ENCODE measurements at regions not wholly inside any gene's neighbourhood (a gene's known extent, or its start where the extent isn't known, plus 50 kb on each side); places are given as distances from the start of the nearest gene placed in this dataset.

GRCh38 chr13:65095161-65096082 lies 2134.7 kb downstream of the PCDH9 start:
- H3K9me3 ChIP-seq = no peaks in the 10 kb centered on the region
- no peak overlapping the region for H3K27ac ChIP-seq
- TF ChIP-seq EP300 (IDR thresholded peaks at IDR 0.05) (no peak), POLR2A (IDR thresholded peaks at IDR 0.05) (no peak)
- TF ChIP-seq, protein P1, sequence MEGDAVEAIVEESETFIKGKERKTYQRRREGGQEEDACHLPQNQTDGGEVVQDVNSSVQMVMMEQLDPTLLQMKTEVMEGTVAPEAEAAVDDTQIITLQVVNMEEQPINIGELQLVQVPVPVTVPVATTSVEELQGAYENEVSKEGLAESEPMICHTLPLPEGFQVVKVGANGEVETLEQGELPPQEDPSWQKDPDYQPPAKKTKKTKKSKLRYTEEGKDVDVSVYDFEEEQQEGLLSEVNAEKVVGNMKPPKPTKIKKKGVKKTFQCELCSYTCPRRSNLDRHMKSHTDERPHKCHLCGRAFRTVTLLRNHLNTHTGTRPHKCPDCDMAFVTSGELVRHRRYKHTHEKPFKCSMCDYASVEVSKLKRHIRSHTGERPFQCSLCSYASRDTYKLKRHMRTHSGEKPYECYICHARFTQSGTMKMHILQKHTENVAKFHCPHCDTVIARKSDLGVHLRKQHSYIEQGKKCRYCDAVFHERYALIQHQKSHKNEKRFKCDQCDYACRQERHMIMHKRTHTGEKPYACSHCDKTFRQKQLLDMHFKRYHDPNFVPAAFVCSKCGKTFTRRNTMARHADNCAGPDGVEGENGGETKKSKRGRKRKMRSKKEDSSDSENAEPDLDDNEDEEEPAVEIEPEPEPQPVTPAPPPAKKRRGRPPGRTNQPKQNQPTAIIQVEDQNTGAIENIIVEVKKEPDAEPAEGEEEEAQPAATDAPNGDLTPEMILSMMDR (IDR thresholded peaks at IDR 0.05) = no peak
- H3K36me3 ChIP-seq = no peaks in the 10 kb centered on the region
- no peak for DNase-seq (ENCODE audit: low spot score in 2 of 2)
- H3K27me3 ChIP-seq = no peaks in the 10 kb centered on the region
- no peak overlapping the region for H3K4me3 ChIP-seq
- 51 to 55% methylated on average over 9 of the region's 9 CpGs for WGBS, 2 donors
- peaks cover 0 to 4% (median 0%) of the 10 kb centered on the region in 4 donors for H3K4me1 ChIP-seq

DNA sequence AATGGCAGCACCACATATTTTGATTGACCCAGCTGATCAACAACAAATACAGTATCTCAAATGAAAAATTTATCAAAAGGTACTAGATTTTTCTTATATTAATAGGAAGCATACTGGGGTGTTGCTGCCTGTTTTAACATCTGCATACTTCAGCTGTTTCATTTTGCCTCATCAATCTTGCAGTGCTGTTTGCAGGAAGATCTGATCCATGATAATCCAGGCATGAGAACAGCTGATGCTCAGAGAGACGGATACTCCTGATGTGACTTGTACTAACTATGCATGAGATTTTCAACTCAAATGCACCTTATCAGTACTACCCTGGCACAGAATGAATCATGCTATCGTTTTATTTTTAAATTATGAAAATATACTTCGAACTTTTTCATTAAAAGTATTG lies 2136.8 kb downstream of the PCDH9 start:
- WGBS, 2 donors = 92 to 93% methylated on average over 3 of the region's 3 CpGs
- no peak for DNase-seq (ENCODE audit: low spot score in 2 of 2)
- Histone ChIP-seq H3K27me3 (no peaks in the 10 kb centered on the region), H3K9me3 (no peaks in the 10 kb centered on the region), H3K27ac (no peak overlapping the region), H3K4me3 (no peak overlapping the region), H3K4me1 (peaks cover 0 to 4% (median 0%) of the 10 kb centered on the region in 4 donors), H3K36me3 (no peaks in the 10 kb centered on the region)
- no peak for TF ChIP-seq EP300 (IDR thresholded peaks at IDR 0.05)
- TF ChIP-seq, protein P1 (IDR thresholded peaks at IDR 0.05) = no peak
- no peak for TF ChIP-seq POLR2A (IDR thresholded peaks at IDR 0.05)

DNA sequence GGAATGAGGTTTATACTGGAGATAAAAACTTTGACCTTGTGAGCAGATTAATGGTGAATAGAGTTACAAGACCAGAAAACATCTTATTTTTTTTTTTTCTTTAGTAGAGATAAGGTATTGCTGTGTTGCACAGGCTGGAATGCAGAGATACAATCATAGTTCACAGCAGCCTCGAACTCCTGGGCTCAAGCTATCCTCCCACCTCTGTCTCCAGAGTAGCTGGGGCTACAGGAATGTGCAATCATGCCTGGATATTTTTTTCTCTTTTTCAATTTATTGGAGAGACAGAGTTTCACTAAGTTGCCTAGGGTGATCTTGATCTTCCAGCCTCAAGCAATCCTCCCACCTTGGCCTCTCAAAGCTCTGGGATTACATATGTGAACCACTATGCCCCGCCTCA lies 2139.1 kb downstream of the PCDH9 start:
- DNase-seq (ENCODE audit: low spot score in 2 of 2) = no peak
- WGBS, 2 donors = 76 to 81% methylated on average over 2 of the region's 2 CpGs

DNA sequence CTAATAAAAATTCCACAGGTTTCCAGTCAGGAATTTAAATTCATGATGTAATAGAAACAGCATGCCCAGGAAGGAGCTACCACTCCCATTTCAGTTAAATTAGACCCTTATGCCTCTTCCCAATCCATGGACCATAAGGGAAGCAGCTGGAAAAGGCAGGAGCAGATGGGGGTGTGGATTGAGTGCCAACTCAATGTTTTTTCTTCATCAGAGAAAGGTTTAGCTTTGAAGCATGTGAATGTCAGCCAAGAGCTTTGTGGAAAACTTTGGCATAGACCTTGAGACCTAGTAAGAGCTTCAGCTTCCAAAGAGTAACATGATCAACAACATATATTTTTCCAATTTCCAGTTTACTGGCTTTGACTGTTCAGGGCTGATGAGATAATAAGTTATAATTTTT lies 2139.9 kb downstream of the PCDH9 start:
- DNase-seq (ENCODE audit: low spot score in 2 of 2) = no peak
- Histone ChIP-seq H3K4me1 (peaks cover 0 to 2% (median 0%) of the 10 kb centered on the region in 4 donors), H3K36me3 (no peaks in the 10 kb centered on the region), H3K4me3 (no peak overlapping the region), H3K27ac (no peak overlapping the region), H3K9me3 (no peaks in the 10 kb centered on the region), H3K27me3 (no peaks in the 10 kb centered on the region)
- TF ChIP-seq, protein P1 (IDR thresholded peaks at IDR 0.05) = no peak
- TF ChIP-seq EP300 (IDR thresholded peaks at IDR 0.05) (no peak), POLR2A (IDR thresholded peaks at IDR 0.05) (no peak)

More for the DNA sequence above, 2139.1 kb downstream of the PCDH9 start:
- H3K4me3 ChIP-seq = no peak overlapping the region
- peaks cover 0 to 4% (median 0%) of the 10 kb centered on the region in 4 donors for H3K4me1 ChIP-seq
- H3K9me3 ChIP-seq = no peaks in the 10 kb centered on the region
- no peak overlapping the region for H3K27ac ChIP-seq
- H3K36me3 ChIP-seq = no peaks in the 10 kb centered on the region
- TF ChIP-seq POLR2A (IDR thresholded peaks at IDR 0.05) (no peak), EP300 (IDR thresholded peaks at IDR 0.05) (no peak)
- TF ChIP-seq, protein P1 (IDR thresholded peaks at IDR 0.05) = no peak
- no peaks in the 10 kb centered on the region for H3K27me3 ChIP-seq

DNA sequence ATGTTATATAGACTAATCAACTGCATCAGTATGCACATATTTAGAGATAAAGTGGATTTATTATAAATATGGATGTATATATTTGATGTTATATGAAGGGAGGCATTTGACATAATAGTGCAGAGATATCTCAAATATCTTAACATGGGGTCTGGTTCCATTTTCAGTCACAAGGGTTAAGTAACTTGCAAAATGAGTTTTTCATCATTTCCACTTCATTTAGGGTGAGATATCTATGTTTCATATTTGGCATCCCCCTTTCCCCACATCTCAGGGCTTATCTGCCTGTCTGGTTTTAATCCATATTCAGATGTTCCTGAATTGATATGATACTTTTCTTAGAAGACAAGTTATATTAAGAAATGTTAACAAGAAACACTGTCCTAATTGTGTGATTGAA lies 2141.2 kb downstream of the PCDH9 start:
- no peak overlapping the region for H3K27ac ChIP-seq
- no peak for DNase-seq (ENCODE audit: low spot score in 2 of 2)
- no peak overlapping the region for H3K4me3 ChIP-seq
- no peaks in the 10 kb centered on the region for H3K4me1 ChIP-seq
- TF ChIP-seq EP300 (IDR thresholded peaks at IDR 0.05) (no peak), POLR2A (IDR thresholded peaks at IDR 0.05) (no peak)
- no peaks in the 10 kb centered on the region for H3K27me3 ChIP-seq
- H3K9me3 ChIP-seq = no peaks in the 10 kb centered on the region
- no peaks in the 10 kb centered on the region for H3K36me3 ChIP-seq
